ENCODE measurements at regions not wholly inside any gene's neighbourhood (a gene's known extent, or its start where the extent isn't known, plus 50 kb on each side); places are given as distances from the start of the nearest gene placed in this dataset.
"Not testable (repeated sequence)": the region's sequence is repeated elsewhere in the genome, so short reads cannot be mapped to it uniquely, and the experiment has no call there.

GRCh38 chr15:57883701-57884100 lies 177.2 kb downstream of the POLR2M start:
- no peak for DNase-seq

GRCh38 chr15:57884936-57885335 lies 178.4 kb downstream of the POLR2M start:
- no peak for DNase-seq

GRCh38 chr15:57885435-57885834 lies 178.9 kb downstream of the POLR2M start:
- DNase-seq: no peak

- DNase-seq: no peak
These were observed 177.7 kb downstream of the ALDH1A2 start for GRCh38 chr15:57887825-57888224.

GRCh38 chr15:57890351-57890750 lies 175.2 kb downstream of the ALDH1A2 start:
- no peak for DNase-seq

- DNase-seq: no peak
These were observed 174.6 kb downstream of the ALDH1A2 start for GRCh38 chr15:57890878-57891277.

GRCh38 chr15:57892181-57892580 lies 173.3 kb downstream of the ALDH1A2 start:
- no peak for DNase-seq

- DNase-seq: no peak
These were observed 172.5 kb downstream of the ALDH1A2 start for GRCh38 chr15:57893040-57893439.

GRCh38 chr15:57895291-57895690 lies 170.2 kb downstream of the ALDH1A2 start:
- no peak for DNase-seq

- DNase-seq: no peak
These were observed 169.4 kb downstream of the ALDH1A2 start for GRCh38 chr15:57896114-57896513.

GRCh38 chr15:57896899-57897298 lies 168.6 kb downstream of the ALDH1A2 start:
- not testable (repeated sequence) for DNase-seq

- no peak for DNase-seq
These were observed 167.6 kb downstream of the ALDH1A2 start for GRCh38 chr15:57897870-57898269.

- DNase-seq: no peak
These were observed 163.4 kb downstream of the ALDH1A2 start for GRCh38 chr15:57902155-57902554.

All from stimulated activated CD4-positive, alpha-beta T cell treated with anti-CD3 and anti-CD28 coated beads, Interleukin-12 subunit alpha, Interleukin-12 subunit beta, amount 100 ng/mL, for 4 hours (primary cell).